Activated CD8-positive, alpha-beta memory T cell treated with anti-CD3 and anti-CD28 coated beads for 36 hours (primary cell): ENCODE measurements at regions not wholly inside any gene's neighbourhood (a gene's known extent, or its start where the extent isn't known, plus 50 kb on each side); places are given as distances from the start of the nearest gene placed in this dataset.

Experiments used
- CTCF ChIA-PET: fragments of 350-600 bp; sonication (Branson Sonifier 250); formaldehyde crosslinking; loops from one replicate; lab custom pipeline; 2021; ENCODE audit warnings: antibody characterized with exemption; lab: Charles Lee
- POLR2A ChIA-PET: fragments of 350-600 bp; sonication (Branson Sonifier 250); formaldehyde crosslinking; loops from one replicate; lab custom pipeline; 2021; ENCODE audit warnings: antibody characterized with exemption; lab: Charles Lee

GRCh38 chr1:29784276-29785136 is 548.2 kb downstream of the PTPRU start:
- POLR2A ChIA-PET: no interaction called here
- CTCF ChIA-PET: no interaction called here

- CTCF ChIA-PET: no interaction called here
Observed at GRCh38 chr1:29783508-29784275, 547.4 kb downstream of the PTPRU start.

DNA sequence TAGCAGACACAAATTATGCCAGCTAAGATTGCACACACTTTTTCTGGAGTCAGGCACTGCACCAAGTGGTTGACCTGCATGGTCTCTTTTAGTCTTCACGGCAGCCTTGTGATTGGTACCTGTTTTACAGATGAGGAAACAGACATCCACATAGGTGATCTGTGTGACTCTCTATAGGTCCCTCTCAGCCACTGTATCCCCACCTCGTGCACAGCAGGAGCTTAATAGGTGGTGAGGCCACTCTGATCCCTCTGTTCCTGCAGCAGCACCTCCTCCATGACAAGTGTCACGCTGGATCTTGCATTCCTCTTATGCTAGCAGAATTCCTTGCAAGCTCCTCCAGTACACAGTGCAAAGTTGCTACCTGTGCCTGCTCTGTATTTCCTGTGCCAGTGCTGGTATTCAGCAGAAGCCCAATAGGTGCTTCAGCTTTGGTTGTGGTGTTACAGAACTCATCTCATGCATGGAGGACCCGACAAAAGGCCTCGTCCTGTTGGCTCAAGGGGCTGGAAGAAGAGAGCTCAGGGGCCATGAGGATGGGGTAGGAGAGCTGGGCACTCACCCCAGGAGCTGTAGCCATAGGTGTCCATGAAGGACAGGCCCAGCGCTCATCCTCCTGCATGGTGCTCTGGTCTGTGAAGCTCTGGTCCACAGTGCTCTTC is 546.7 kb downstream of the PTPRU start:
- POLR2A ChIA-PET: no interaction called here
- CTCF ChIA-PET: no interaction called here

More at GRCh38 chr1:29783508-29784275, 547.4 kb downstream of the PTPRU start:
- POLR2A ChIA-PET: no interaction called here

- CTCF ChIA-PET: no interaction called here
Observed at GRCh38 chr1:29779146-29779545, 542.8 kb downstream of the PTPRU start.

DNA sequence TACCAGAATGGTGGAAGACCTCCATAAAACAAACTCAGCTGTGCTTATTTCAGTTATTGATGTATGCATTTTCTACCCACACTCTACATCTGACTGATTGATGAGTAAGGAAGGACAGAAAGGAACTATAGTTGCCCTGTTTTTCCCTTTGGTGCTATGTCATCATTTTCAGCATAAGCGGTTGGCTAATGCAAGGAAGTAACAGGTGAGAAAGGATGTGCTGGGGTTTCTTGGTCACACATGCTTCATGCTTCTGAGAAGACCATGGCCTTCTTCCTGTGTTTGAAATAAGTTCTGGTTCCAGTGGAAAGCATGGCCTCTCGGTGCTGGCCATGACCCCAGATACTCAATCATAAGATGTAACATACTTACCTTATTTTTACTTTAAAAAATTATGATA is 541.2 kb downstream of the PTPRU start:
- POLR2A ChIA-PET: no interaction called here
- CTCF ChIA-PET: no interaction called here

More at GRCh38 chr1:29779146-29779545, 542.8 kb downstream of the PTPRU start:
- POLR2A ChIA-PET: no interaction called here

DNA sequence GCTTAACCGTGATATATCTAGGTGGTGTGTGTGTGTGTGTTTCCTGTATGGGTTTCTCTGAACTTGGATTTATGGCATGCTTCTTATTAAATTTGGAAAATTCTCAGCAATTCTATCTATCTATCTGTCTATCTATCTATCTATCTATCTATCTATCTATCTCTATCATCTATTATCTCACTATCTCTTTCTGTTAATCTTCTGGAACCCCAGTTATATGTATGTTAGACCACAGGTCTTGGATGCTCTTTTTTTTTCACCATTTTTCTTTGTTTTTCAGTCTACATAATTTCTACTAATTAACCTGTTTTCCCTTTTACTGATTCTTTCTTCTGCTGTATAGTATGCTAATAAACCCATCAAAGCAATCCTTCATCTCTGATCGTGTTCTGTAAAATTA is 538.0 kb downstream of the PTPRU start:
- CTCF ChIA-PET: no interaction called here
- POLR2A ChIA-PET: no interaction called here

DNA sequence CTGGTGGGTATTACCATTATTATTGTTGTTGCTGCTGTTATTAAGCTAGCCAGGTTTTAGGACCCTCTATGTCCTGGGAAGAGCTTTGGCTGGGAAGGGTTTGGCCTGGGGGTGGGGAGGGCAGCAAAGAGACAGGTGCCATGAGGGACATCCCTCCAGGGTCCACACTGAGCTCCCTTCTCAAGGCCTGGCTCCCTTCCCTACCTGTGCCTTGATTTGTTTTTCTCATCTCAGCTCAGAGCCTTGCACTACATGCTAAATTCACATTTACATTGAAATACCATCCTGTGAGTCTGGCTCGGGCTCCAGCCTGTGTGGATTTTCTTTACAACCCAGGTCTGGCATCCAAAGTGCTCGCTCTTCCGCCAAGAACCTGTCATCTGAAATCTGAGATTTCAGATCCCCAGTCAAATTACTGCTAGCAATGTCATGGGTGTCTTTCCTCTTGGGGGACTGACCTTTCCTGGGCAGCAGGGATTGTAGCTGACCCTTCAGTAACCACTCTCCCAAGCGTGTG is 536.3 kb downstream of the PTPRU start:
- CTCF ChIA-PET: no interaction called here

DNA sequence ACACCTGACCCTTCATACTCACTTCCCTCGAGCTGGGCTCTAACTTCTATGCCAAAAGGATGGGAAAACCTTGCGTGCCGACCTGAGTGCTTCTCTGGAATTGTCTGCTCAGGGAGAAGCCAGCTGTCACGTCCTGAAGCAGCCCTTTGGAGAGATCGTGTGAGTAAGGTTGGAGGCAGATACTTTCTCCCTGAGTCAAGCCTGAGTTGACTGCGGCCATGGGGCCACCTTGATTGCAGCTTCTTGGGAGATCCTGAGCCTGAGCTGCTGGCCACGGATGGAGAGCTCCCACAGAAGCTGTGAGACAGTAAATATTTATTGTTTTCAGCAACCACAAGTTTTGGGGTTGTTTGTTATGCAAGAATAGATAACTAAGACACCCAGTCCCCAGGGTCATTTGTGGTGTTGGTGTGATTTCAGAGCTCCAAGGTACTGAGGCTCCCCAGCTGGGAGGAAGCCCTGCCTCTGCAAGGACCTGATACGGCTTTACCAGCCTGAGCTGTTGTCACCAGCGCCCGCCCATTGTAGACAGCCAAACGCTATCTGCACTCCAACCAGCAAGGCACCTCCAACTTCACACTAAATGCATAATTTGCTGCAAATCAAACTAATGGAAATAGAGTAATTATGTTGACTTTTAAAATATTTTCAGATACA is 531.6 kb downstream of the PTPRU start:
- CTCF ChIA-PET: no interaction called here
- POLR2A ChIA-PET: no interaction called here

More for the DNA sequence above, 536.3 kb downstream of the PTPRU start:
- POLR2A ChIA-PET: no interaction called here

GRCh38 chr1:29767088-29767685 is 530.9 kb downstream of the PTPRU start:
- CTCF ChIA-PET: no interaction called here
- POLR2A ChIA-PET: no interaction called here

DNA sequence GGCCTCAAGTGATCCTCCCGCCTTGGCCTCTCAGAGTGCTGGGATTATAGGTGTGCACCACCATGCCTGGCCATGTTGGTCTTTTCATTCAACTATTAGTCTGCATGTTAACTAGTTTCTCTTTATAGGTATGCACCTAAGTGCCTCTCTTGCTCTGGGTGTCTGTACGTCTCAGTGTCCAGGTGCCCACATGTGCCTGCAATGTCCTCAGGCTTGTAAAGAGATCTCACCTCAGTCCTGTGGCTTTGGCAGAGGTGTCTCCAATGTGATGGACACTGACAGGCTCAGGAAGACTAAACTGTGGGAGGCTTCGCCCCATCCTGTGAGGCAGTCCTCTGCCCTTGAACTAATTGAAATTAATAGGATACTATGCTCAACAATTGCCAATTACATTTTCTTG is 526.3 kb downstream of the PTPRU start:
- POLR2A ChIA-PET: no interaction called here

DNA sequence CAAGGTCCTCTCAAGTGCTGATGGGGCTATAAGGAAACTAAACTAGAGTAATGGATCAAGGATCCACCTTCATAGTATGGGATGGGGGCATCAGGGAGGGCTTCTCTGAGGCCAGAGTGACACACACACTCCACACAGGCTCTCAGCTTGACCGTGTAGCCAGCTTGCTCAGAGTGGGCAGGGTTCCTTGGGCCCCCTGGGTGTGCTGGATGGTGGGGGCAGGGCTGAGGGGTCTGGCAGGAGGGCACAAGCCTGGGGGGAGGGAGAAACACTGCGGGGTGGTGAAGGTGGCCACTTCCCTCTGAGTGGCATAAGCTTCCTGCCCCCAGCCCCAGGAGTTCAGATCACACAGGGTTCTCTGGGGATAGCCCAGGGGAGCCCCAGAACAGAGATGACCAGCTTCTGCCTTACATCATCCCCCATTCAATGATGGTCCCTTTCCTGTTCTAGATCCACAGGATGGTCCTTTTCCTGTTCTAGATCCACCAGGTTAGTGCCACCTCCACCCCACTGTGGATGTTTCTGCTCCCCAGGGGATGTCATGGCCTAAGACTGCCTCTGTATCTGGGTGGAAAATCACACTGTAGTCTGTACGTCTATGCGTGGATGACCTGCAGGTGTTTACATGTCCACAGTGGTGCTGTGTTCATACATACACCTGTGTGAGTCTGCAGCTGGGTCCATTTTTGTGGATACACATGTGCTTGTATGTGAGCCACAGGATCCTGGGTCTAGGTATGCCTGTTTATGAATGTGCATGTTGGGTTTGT is 525.0 kb downstream of the PTPRU start:
- ChIA-PET CTCF (no interaction called here), POLR2A (no interaction called here)

More for the DNA sequence above, 526.3 kb downstream of the PTPRU start:
- CTCF ChIA-PET: no interaction called here

GRCh38 chr1:29760067-29760564 is 523.8 kb downstream of the PTPRU start:
- ChIA-PET POLR2A (no interaction called here), CTCF (no interaction called here)

- ChIA-PET CTCF (no interaction called here), POLR2A (no interaction called here)
Observed at GRCh38 chr1:29758781-29759499, 522.6 kb downstream of the PTPRU start.

- CTCF ChIA-PET: no interaction called here
- POLR2A ChIA-PET: no interaction called here
Observed at GRCh38 chr1:29757866-29758780, 521.8 kb downstream of the PTPRU start.

DNA sequence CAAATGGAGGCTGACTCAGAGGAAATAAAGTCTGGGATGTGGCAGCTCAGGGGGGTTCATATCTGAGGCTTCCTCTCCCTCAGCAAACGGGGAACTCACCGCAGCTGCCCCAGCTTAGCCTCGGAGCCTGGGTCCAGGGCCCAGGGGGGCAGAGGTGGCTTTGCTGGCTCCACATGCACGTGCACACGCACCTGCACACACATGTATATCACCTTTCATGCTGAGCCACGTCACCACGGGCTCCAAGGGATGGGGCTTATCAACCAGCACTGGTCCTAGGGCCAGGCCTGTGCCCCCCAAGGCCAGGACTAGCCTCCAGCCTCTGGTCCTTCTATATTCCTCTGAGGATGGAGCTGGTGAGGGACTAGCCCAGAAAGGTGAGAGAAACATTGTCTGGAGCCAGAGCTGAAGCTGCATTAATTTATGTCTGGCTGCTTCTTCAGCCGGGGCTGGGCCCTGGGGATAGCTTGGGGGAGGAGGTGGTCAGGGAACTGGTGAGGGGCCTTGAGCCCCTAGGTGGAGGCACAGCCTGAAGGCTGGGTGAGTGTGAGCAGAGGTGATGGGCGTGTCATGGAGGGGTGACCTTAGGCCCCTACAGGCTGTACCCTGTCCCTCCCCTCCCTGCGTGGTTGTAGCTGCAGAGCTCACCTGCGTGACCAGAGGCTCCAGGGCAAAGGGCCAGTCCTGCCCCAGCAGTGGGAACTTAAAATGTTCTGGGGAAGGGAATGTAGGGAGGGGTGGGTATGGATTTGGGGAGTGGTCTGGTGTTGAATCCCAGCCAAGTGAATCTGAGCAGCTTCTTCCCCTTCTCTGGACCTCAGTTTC is 520.8 kb downstream of the PTPRU start:
- ChIA-PET CTCF (no interaction called here), POLR2A (no interaction called here)

DNA sequence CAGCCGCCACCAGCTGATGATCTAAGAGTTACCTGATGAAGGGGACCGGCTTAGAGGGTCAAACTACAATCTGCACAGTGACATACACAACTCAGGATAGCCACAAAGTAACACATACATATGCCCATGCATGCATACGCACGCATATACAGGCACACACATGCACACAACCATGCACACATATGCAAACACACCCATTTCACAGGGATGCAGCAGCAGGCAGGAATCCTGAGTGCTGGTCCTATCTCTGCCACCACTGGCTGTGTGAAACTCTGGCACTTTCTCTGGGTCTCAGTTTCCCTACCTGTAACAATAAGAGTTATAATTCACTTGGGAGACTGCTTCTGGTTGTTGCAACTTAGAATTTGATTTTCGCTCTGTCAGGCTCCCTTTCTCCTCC is 520.2 kb downstream of the PTPRU start:
- ChIA-PET CTCF (no interaction called here), POLR2A (no interaction called here)
